ENCODE measurements at regions not wholly inside any gene's neighbourhood (a gene's known extent, or its start where the extent isn't known, plus 50 kb on each side); places are given as distances from the start of the nearest gene placed in this dataset.

GRCh38 chr5:18563853-18564252, 929.6 kb downstream of the TAF11L14 start:
- Histone ChIP-seq H3K4me1 (ENCODE audit: insufficient read depth, low read length) (no peaks in the 10 kb centered on the region), H3K4ac (ENCODE audit: low read depth, low read length) (no peak overlapping the region), H2BK20ac (ENCODE audit: low read depth, low read length, poor library complexity, severe bottlenecking) (no peak overlapping the region), H3K9me3 (ENCODE audit: control insufficient read depth, low read depth, low read length) (no peaks in the 10 kb centered on the region), H3K23ac (ENCODE audit: insufficient read length, low read depth, low read length) (no peak overlapping the region), H3K4me2 (ENCODE audit: insufficient read depth, insufficient read length, low read length) (no peak overlapping the region), H2BK12ac (ENCODE audit: insufficient read length, low read depth, low read length) (no peak overlapping the region), H2AFZ (ENCODE audit: low read length) (no peak overlapping the region), H3K27ac (ENCODE audit: insufficient read length, low read depth, low read length) (no peak overlapping the region), H3K79me1 (ENCODE audit: insufficient read depth, low read depth, low read length, poor library complexity, severe bottlenecking) (peaks cover 2% of the 10 kb centered on the region), H3T11ph (ENCODE audit: low read length) (no peak overlapping the region), H2BK120ac (ENCODE audit: low read depth, low read length, poor library complexity, severe bottlenecking) (no peak overlapping the region), H3K9ac (ENCODE audit: extremely low read depth, insufficient read length, low read length) (no peak overlapping the region), H3K18ac (ENCODE audit: insufficient read length, low read depth, low read length) (no peak overlapping the region), H3K14ac (ENCODE audit: insufficient read depth, low read length) (no peak overlapping the region), H3K27me3 (ENCODE audit: insufficient read depth, low read length) (no peaks in the 10 kb centered on the region), H4K20me1 (ENCODE audit: control insufficient read depth, insufficient read depth, insufficient read length) (no peaks in the 10 kb centered on the region), H4K91ac (ENCODE audit: insufficient read length, low read depth, low read length) (no peak overlapping the region), H3K23me2 (ENCODE audit: insufficient read length, low read depth, low read length, poor library complexity, severe bottlenecking) (no peaks in the 10 kb centered on the region), H4K5ac (ENCODE audit: insufficient read length, low read depth, low read length) (no peak overlapping the region), H2AK5ac (ENCODE audit: insufficient read length, low read length) (no peak overlapping the region), H2BK5ac (ENCODE audit: insufficient read length, low read length) (no peak overlapping the region), H3K79me2 (ENCODE audit: insufficient read depth, low read length) (no peaks in the 10 kb centered on the region), H3K56ac (ENCODE audit: insufficient read length, low read depth, low read length) (no peak overlapping the region), H4K8ac (replicated peaks; ENCODE audit: insufficient read length, low read depth, low read length) (no peak overlapping the region), H2BK15ac (ENCODE audit: low read depth, low read length) (no peak overlapping the region)
- no peak overlapping the region for H3K27ac Mint-ChIP-seq
- no peaks in the 10 kb centered on the region for H3K27me3 Mint-ChIP-seq (ENCODE audit: low read depth)
- H3K4me3 Mint-ChIP-seq: no peak overlapping the region
- no CpG with 5 or more reads among the region's 2 CpGs for WGBS (ENCODE audit: extremely low coverage, insufficient read length, low lambda C conversion rate)
- no peak for DNase-seq
- TF ChIP-seq CTCF (conservative IDR thresholded peaks at IDR 0.05): no peak
- H3K9me3 Mint-ChIP-seq: peaks cover 0 to 2% of the 10 kb centered on the region in 2 experiments; a peak in 1 of 5 replicates
- no peaks in the 10 kb centered on the region; a peak in 1 of 7 replicates for H3K36me3 Mint-ChIP-seq (ENCODE audit: insufficient read depth in 1 of 3, low read depth in 3 of 3)
- H3K4me1 Mint-ChIP-seq: peaks cover 0 to 9% of the 10 kb centered on the region in 2 experiments; a peak in 2 of 4 replicates

Data from H9 (cell line).